CD8-positive, alpha-beta memory T cell (primary cell): ENCODE measurements at regions not wholly inside any gene's neighbourhood (a gene's known extent, or its start where the extent isn't known, plus 50 kb on each side); places are given as distances from the start of the nearest gene placed in this dataset.

Experiments
- CTCF ChIA-PET: fragments of 350-600 bp; sonication (Branson Sonifier 250); formaldehyde crosslinking; loops from one replicate; lab custom pipeline; 2021; ENCODE audit warnings: antibody characterized with exemption; lab: Charles Lee
- POLR2A ChIA-PET: fragments of 350-600 bp; sonication (Branson Sonifier 250); formaldehyde crosslinking; loops from one replicate; lab custom pipeline; 2021; ENCODE audit warnings: antibody characterized with exemption; lab: Charles Lee
- DNase-seq, 5 donors: peaks; one replicate each; pipeline versions ENCODE4 v3.0.0 to v3.0.0-alpha.2; 2020 to 2022; ENCODE audit warnings: mixed read lengths in 1 of 5
- H3K27ac ChIP-seq: one replicate; pipeline ENCODE4 v1.7.0; 2013; ENCODE audit warnings: low read depth, mild to moderate bottlenecking, low read length, moderate library complexity
- H3K27me3 ChIP-seq: 2 replicates; pipeline ENCODE4 v1.7.0; 2013; ENCODE audit warnings: low read length, mild to moderate bottlenecking; ENCODE audit not compliant: insufficient read depth, poor library complexity, severe bottlenecking
- H3K36me3 ChIP-seq: 2 replicates; pipeline ENCODE4 v1.7.0; 2013; ENCODE audit warnings: mild to moderate bottlenecking, low read length, moderate library complexity; ENCODE audit not compliant: insufficient read depth
- H3K4me1 ChIP-seq: 2 replicates; pipeline ENCODE4 v1.7.0; 2013; ENCODE audit warnings: mild to moderate bottlenecking, low read length, moderate library complexity; ENCODE audit not compliant: insufficient read depth
- H3K4me3 ChIP-seq: 2 replicates; pipeline ENCODE4 v1.7.0; 2013; ENCODE audit warnings: mild to moderate bottlenecking, low read length
- H3K9me3 ChIP-seq: 2 replicates; pipeline ENCODE4 v1.7.0; 2013; ENCODE audit warnings: mild to moderate bottlenecking, low read length
- H3K27ac Mint-ChIP-seq, 8 donors: one replicate each; pipeline ENCODE4 v1.8.0; 2020 to 2021; ENCODE audit warnings: mixed read lengths in 8 of 8, mild to moderate bottlenecking in 6 of 8, inconsistent platforms in 3 of 8, moderate library complexity in 3 of 8
- H3K27me3 Mint-ChIP-seq, 2 donors: one replicate each; pipeline ENCODE4 v1.8.0; 2020 to 2021; ENCODE audit warnings: mixed read lengths in 2 of 2, mild to moderate bottlenecking in 1 of 2, moderate library complexity in 1 of 2
- H3K36me3 Mint-ChIP-seq, 3 donors: one replicate each; pipeline ENCODE4 v1.8.0; 2020 to 2021; ENCODE audit warnings: mixed read lengths in 3 of 3, inconsistent platforms in 1 of 3, mild to moderate bottlenecking in 1 of 3
- H3K4me1 Mint-ChIP-seq, 3 donors: one replicate each; pipeline ENCODE4 v1.8.0; 2020 to 2021; ENCODE audit warnings: mixed read lengths in 3 of 3, inconsistent platforms in 1 of 3, mild to moderate bottlenecking in 1 of 3
- H3K4me3 Mint-ChIP-seq, 7 donors: one replicate each; pipeline ENCODE4 v1.8.0; 2020 to 2021; ENCODE audit warnings: mixed read lengths in 7 of 7, mild to moderate bottlenecking in 6 of 7, moderate library complexity in 4 of 7, inconsistent platforms in 2 of 7
- H3K9me3 Mint-ChIP-seq, 5 donors: one replicate each; pipeline ENCODE4 v1.8.0; 2020 to 2022; ENCODE audit warnings: mixed read lengths in 5 of 5, mild to moderate bottlenecking in 3 of 5, moderate library complexity in 2 of 5, inconsistent platforms in 1 of 5

- H3K27ac ChIP-seq = no peak overlapping the region
- H3K36me3 Mint-ChIP-seq = peaks cover 0 to 3% (median 0%) of the 10 kb centered on the region in 3 donors
- no peaks in the 10 kb centered on the region for H3K9me3 ChIP-seq
- no peak overlapping the region for H3K4me3 ChIP-seq
- H3K27me3 ChIP-seq = no peaks in the 10 kb centered on the region
- no peaks in the 10 kb centered on the region for H3K36me3 ChIP-seq
- peaks cover 0 to 18% (median 7%) of the 10 kb centered on the region in 5 donors for H3K9me3 Mint-ChIP-seq
- no peaks in the 10 kb centered on the region for H3K4me1 Mint-ChIP-seq
- POLR2A ChIA-PET = no interaction called here
- no peak overlapping the region for H3K4me3 Mint-ChIP-seq
- no peak for DNase-seq
- no peak overlapping the region for H3K27ac Mint-ChIP-seq
- CTCF ChIA-PET = no interaction called here
- H3K27me3 Mint-ChIP-seq = no peaks in the 10 kb centered on the region
- H3K4me1 ChIP-seq = no peaks in the 10 kb centered on the region
Observed at GRCh38 chr4:135552131-135552530, 1350.5 kb upstream of the PABPC4L start.

- H3K9me3 Mint-ChIP-seq = peaks cover 0 to 9% (median 8%) of the 10 kb centered on the region in 5 donors
Observed at GRCh38 chr4:135548711-135549110, 1347.1 kb upstream of the PABPC4L start.

GRCh38 chr4:135545616-135546317 is 1344.2 kb upstream of the PABPC4L start:
- Mint-ChIP-seq H3K27me3 (no peaks in the 10 kb centered on the region), H3K9me3 (peaks cover 2 to 8% (median 6%) of the 10 kb centered on the region in 5 donors), H3K27ac (no peak overlapping the region), H3K36me3 (no peaks in the 10 kb centered on the region), H3K4me1 (no peaks in the 10 kb centered on the region), H3K4me3 (no peak overlapping the region)
- no peak for DNase-seq
- no peaks in the 10 kb centered on the region for H3K27me3 ChIP-seq
- CTCF ChIA-PET = no interaction called here
- POLR2A ChIA-PET = no interaction called here
- H3K4me3 ChIP-seq = no peak overlapping the region
- no peaks in the 10 kb centered on the region for H3K36me3 ChIP-seq
- H3K9me3 ChIP-seq = no peaks in the 10 kb centered on the region
- H3K4me1 ChIP-seq = no peaks in the 10 kb centered on the region
- no peak overlapping the region for H3K27ac ChIP-seq

More at GRCh38 chr4:135548711-135549110, 1347.1 kb upstream of the PABPC4L start:
- Mint-ChIP-seq H3K4me1 (no peaks in the 10 kb centered on the region), H3K27me3 (no peaks in the 10 kb centered on the region), H3K27ac (no peak overlapping the region), H3K4me3 (no peak overlapping the region), H3K36me3 (peaks cover 0 to 3% (median 0%) of the 10 kb centered on the region in 3 donors)
- H3K4me1 ChIP-seq = no peaks in the 10 kb centered on the region
- H3K9me3 ChIP-seq = no peaks in the 10 kb centered on the region
- ChIA-PET POLR2A (no interaction called here), CTCF (no interaction called here)
- H3K4me3 ChIP-seq = no peak overlapping the region
- no peaks in the 10 kb centered on the region for H3K36me3 ChIP-seq
- H3K27me3 ChIP-seq = no peaks in the 10 kb centered on the region
- DNase-seq = no peak
- H3K27ac ChIP-seq = no peak overlapping the region

GRCh38 chr4:135538698-135539097 is 1337.1 kb upstream of the PABPC4L start:
- no peak overlapping the region for H3K4me3 Mint-ChIP-seq
- Histone ChIP-seq H3K4me3 (no peak overlapping the region), H3K27ac (no peak overlapping the region), H3K9me3 (no peaks in the 10 kb centered on the region), H3K36me3 (no peaks in the 10 kb centered on the region), H3K27me3 (no peaks in the 10 kb centered on the region), H3K4me1 (no peaks in the 10 kb centered on the region)
- no peaks in the 10 kb centered on the region for H3K27me3 Mint-ChIP-seq
- CTCF ChIA-PET = no interaction called here
- H3K9me3 Mint-ChIP-seq = peaks cover 4 to 23% (median 20%) of the 10 kb centered on the region in 5 donors
- POLR2A ChIA-PET = no interaction called here
- no peaks in the 10 kb centered on the region for H3K4me1 Mint-ChIP-seq
- no peak for DNase-seq
- no peak overlapping the region for H3K27ac Mint-ChIP-seq
- H3K36me3 Mint-ChIP-seq = no peaks in the 10 kb centered on the region

- H3K9me3 Mint-ChIP-seq = peaks cover 3 to 22% (median 10%) of the 10 kb centered on the region in 5 donors
- POLR2A ChIA-PET = no interaction called here
Observed at GRCh38 chr4:135533053-135533452, 1331.5 kb upstream of the PABPC4L start.

GRCh38 chr4:135532132-135532531 is 1330.5 kb upstream of the PABPC4L start:
- no peaks in the 10 kb centered on the region for H3K36me3 ChIP-seq
- Mint-ChIP-seq H3K36me3 (no peaks in the 10 kb centered on the region), H3K9me3 (peaks cover 5 to 25% (median 8%) of the 10 kb centered on the region in 5 donors), H3K27ac (no peak overlapping the region), H3K27me3 (no peaks in the 10 kb centered on the region), H3K4me1 (no peaks in the 10 kb centered on the region), H3K4me3 (no peak overlapping the region)
- H3K27ac ChIP-seq = no peak overlapping the region
- DNase-seq = no peak
- H3K27me3 ChIP-seq = no peaks in the 10 kb centered on the region
- no peaks in the 10 kb centered on the region for H3K4me1 ChIP-seq
- no peaks in the 10 kb centered on the region for H3K9me3 ChIP-seq
- ChIA-PET CTCF (no interaction called here), POLR2A (no interaction called here)
- H3K4me3 ChIP-seq = no peak overlapping the region

More at GRCh38 chr4:135533053-135533452, 1331.5 kb upstream of the PABPC4L start:
- Mint-ChIP-seq H3K4me1 (no peaks in the 10 kb centered on the region), H3K36me3 (no peaks in the 10 kb centered on the region), H3K27ac (no peak overlapping the region), H3K4me3 (no peak overlapping the region), H3K27me3 (no peaks in the 10 kb centered on the region)
- CTCF ChIA-PET = no interaction called here
- Histone ChIP-seq H3K9me3 (no peaks in the 10 kb centered on the region), H3K4me3 (no peak overlapping the region), H3K4me1 (no peaks in the 10 kb centered on the region), H3K27me3 (no peaks in the 10 kb centered on the region), H3K36me3 (no peaks in the 10 kb centered on the region), H3K27ac (no peak overlapping the region)
- DNase-seq = no peak

- H3K27me3 Mint-ChIP-seq = peaks cover 0 to 2% of the 10 kb centered on the region in 2 donors
- CTCF ChIA-PET = no interaction called here
Observed at GRCh38 chr4:135515295-135515694, 1313.7 kb upstream of the PABPC4L start.

GRCh38 chr4:135510582-135510981 is 1309.0 kb upstream of the PABPC4L start:
- H3K4me3 Mint-ChIP-seq = no peak overlapping the region
- H3K9me3 Mint-ChIP-seq = peaks cover 0 to 17% (median 8%) of the 10 kb centered on the region in 5 donors
- ChIA-PET CTCF (no interaction called here), POLR2A (no interaction called here)
- DNase-seq = no peak
- H3K27ac Mint-ChIP-seq = no peak overlapping the region
- Histone ChIP-seq H3K4me1 (no peaks in the 10 kb centered on the region), H3K4me3 (no peak overlapping the region), H3K9me3 (no peaks in the 10 kb centered on the region), H3K36me3 (no peaks in the 10 kb centered on the region), H3K27me3 (no peaks in the 10 kb centered on the region), H3K27ac (no peak overlapping the region)
- H3K4me1 Mint-ChIP-seq = no peaks in the 10 kb centered on the region
- no peaks in the 10 kb centered on the region for H3K36me3 Mint-ChIP-seq
- no peaks in the 10 kb centered on the region for H3K27me3 Mint-ChIP-seq

More at GRCh38 chr4:135515295-135515694, 1313.7 kb upstream of the PABPC4L start:
- Mint-ChIP-seq H3K4me3 (no peak overlapping the region), H3K27ac (no peak overlapping the region), H3K36me3 (no peaks in the 10 kb centered on the region), H3K9me3 (peaks cover 3 to 21% (median 10%) of the 10 kb centered on the region in 5 donors), H3K4me1 (no peaks in the 10 kb centered on the region)
- H3K4me1 ChIP-seq = no peaks in the 10 kb centered on the region
- H3K36me3 ChIP-seq = no peaks in the 10 kb centered on the region
- no peaks in the 10 kb centered on the region for H3K27me3 ChIP-seq
- H3K4me3 ChIP-seq = no peak overlapping the region
- POLR2A ChIA-PET = no interaction called here
- DNase-seq = no peak
- no peaks in the 10 kb centered on the region for H3K9me3 ChIP-seq
- H3K27ac ChIP-seq = no peak overlapping the region
